ENCODE measurements at regions not wholly inside any gene's neighbourhood (a gene's known extent, or its start where the extent isn't known, plus 50 kb on each side); places are given as distances from the start of the nearest gene placed in this dataset.
"Not testable (repeated sequence)": the region's sequence is repeated elsewhere in the genome, so short reads cannot be mapped to it uniquely, and the experiment has no call there.

DNA sequence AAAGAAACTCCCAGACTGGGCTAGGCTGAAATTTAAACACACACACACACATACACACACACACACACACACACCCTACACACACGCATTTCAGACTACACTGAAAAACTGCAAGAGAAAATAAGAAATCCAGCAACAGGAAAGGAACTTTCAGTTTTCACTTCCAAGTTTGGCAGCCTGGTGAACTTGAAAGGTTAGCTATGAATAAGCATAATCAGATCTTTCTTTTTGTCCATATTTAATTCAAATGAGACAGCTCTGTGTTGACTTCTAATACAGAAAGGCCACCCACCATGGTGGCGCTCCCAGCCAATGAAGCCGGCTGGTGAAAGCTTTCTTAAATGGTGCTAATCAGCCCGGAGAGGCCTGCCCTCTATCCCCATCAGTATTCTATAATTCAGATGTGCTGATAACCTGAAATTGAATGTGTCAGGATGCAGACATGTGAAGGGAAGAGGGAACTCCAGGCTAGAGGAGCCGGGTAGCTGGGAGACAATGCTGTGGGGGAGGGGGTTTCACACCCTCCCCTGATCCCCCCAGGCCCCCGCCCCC lies 108.3 kb upstream of the ZNF536 start:
- ChIA-PET CTCF (no interaction called here), POLR2A (no interaction called here)
- Histone ChIP-seq H3K9me3 (ENCODE audit: control insufficient read depth, insufficient read depth, low read length) (peaks cover 40% of the 10 kb centered on the region), H3K27ac (ENCODE audit: low read depth, low read length) (no peak overlapping the region), H3K4me3 (ENCODE audit: low read depth, low read length) (no peak overlapping the region), H3K27me3 (ENCODE audit: control insufficient read depth, insufficient read depth, low read length) (no peaks in the 10 kb centered on the region)
- no peak for DNase-seq (ENCODE audit: low read depth, low spot score)
- TF ChIP-seq, protein P1, sequence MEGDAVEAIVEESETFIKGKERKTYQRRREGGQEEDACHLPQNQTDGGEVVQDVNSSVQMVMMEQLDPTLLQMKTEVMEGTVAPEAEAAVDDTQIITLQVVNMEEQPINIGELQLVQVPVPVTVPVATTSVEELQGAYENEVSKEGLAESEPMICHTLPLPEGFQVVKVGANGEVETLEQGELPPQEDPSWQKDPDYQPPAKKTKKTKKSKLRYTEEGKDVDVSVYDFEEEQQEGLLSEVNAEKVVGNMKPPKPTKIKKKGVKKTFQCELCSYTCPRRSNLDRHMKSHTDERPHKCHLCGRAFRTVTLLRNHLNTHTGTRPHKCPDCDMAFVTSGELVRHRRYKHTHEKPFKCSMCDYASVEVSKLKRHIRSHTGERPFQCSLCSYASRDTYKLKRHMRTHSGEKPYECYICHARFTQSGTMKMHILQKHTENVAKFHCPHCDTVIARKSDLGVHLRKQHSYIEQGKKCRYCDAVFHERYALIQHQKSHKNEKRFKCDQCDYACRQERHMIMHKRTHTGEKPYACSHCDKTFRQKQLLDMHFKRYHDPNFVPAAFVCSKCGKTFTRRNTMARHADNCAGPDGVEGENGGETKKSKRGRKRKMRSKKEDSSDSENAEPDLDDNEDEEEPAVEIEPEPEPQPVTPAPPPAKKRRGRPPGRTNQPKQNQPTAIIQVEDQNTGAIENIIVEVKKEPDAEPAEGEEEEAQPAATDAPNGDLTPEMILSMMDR (IDR thresholded peaks at IDR 0.05; ENCODE audit: low read depth, low read length), result no peak

DNA sequence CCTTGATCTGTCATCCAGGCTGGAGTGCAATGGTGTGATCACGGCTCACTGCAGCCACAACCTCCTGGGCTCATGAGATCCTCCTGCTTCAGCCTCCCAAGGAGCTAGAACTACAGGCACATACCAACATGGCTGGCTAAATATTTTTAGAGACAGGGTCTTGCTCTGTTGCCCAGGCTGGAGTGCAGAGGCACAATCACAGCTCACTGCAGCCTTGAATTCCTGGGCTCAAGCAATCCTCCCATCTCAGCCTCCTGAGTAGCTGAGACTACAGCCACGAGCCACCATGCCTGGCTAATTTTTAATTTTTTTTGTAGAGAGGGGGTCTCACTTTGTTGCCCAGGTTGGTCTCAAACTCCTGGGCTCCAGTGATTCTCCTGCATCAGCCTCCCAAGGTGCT lies 106.3 kb upstream of the ZNF536 start:
- CTCF ChIA-PET; H3K27ac ChIP-seq (ENCODE audit: low read depth, low read length); POLR2A ChIA-PET; H3K4me3 ChIP-seq (ENCODE audit: low read depth, low read length); DNase-seq (ENCODE audit: low read depth, low spot score); H3K27me3 ChIP-seq (ENCODE audit: control insufficient read depth, insufficient read depth, low read length): not testable (repeated sequence)
- peaks cover 29% of the 10 kb centered on the region for H3K9me3 ChIP-seq (ENCODE audit: control insufficient read depth, insufficient read depth, low read length)

DNA sequence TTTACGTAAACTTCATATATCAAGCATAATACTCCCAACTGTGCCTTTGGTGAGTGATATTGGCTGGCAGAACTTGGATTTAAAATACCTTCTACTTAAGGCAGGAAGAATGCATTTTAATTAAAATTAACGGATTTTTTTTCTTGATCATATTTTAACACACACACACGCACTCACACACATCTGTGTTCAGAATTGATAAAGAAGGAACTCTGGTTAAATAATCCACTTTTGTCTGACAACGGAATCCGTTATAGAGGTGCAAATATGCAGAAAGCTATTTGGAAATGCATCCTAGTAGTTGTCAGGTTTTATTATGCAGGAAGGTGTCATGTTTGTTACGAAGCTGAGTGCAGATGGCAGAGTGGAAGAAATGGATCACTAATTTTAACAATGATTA lies 105.5 kb upstream of the ZNF536 start:
- TF ChIP-seq, protein P1 (IDR thresholded peaks at IDR 0.05; ENCODE audit: low read depth, low read length), result no peak
- CTCF ChIA-PET, result no interaction called here
- POLR2A ChIA-PET, result no interaction called here

DNA sequence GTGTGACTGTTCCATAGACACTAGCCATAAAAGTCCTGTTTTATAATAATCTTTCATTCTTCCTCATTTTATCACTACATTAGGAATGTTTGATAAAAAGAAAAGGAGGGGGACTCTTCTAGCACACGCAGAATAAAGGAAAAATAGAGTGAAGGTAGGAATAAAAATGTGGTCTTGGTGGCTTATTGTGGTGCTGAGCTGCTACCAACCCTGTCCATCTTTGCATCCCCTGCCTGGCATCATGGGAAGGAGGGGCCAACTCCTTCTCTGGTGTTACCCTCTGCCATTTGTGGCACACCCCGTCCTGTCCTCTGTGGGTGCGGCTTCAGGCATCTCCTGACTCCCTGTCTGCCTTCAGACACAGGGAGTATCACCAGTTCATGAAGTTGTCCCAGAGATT lies 104.9 kb upstream of the ZNF536 start:
- no peak overlapping the region for H3K4me3 ChIP-seq (ENCODE audit: low read depth, low read length)
- H3K9me3 ChIP-seq (ENCODE audit: control insufficient read depth, insufficient read depth, low read length), result peaks cover 21% of the 10 kb centered on the region
- ChIA-PET POLR2A (no interaction called here), CTCF (no interaction called here)
- no peak overlapping the region for H3K27ac ChIP-seq (ENCODE audit: low read depth, low read length)
- H3K27me3 ChIP-seq (ENCODE audit: control insufficient read depth, insufficient read depth, low read length), result no peaks in the 10 kb centered on the region
- TF ChIP-seq, protein P1 (IDR thresholded peaks at IDR 0.05; ENCODE audit: low read depth, low read length), result no peak
- no peak for DNase-seq (ENCODE audit: low read depth, low spot score)

More for the DNA sequence above, 105.5 kb upstream of the ZNF536 start:
- Histone ChIP-seq H3K27me3 (ENCODE audit: control insufficient read depth, insufficient read depth, low read length) (no peaks in the 10 kb centered on the region), H3K27ac (ENCODE audit: low read depth, low read length) (no peak overlapping the region), H3K9me3 (ENCODE audit: control insufficient read depth, insufficient read depth, low read length) (peaks cover 23% of the 10 kb centered on the region), H3K4me3 (ENCODE audit: low read depth, low read length) (no peak overlapping the region)
- DNase-seq (ENCODE audit: low read depth, low spot score), result no peak

DNA sequence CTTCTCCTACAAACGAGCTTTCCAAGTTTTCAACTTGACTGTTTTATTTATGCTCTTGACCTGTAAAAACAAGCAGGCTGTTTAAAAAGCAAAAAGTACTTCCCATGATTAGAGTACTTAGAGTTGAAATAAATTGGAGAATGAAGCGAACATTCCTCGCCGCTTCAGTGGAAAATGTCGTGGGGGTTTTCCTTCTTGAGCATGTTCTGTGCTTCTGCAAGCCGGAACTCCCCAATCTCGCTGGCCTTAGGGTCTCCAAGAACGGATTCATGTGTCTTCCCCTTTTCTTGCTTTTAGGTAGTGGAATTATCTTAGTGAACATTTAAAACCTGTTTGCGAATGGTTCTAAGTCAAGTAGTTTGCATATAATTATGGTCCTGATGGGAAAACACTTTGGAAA lies 103.6 kb upstream of the ZNF536 start:
- Histone ChIP-seq H3K27ac (ENCODE audit: low read depth, low read length) (no peak overlapping the region), H3K9me3 (ENCODE audit: control insufficient read depth, insufficient read depth, low read length) (peaks cover 15% of the 10 kb centered on the region), H3K27me3 (ENCODE audit: control insufficient read depth, insufficient read depth, low read length) (no peaks in the 10 kb centered on the region), H3K4me3 (ENCODE audit: low read depth, low read length) (no peak overlapping the region)
- ChIA-PET POLR2A (no interaction called here), CTCF (no interaction called here)
- TF ChIP-seq, protein P1 (IDR thresholded peaks at IDR 0.05; ENCODE audit: low read depth, low read length), result no peak
- no peak for DNase-seq (ENCODE audit: low read depth, low spot score)

DNA sequence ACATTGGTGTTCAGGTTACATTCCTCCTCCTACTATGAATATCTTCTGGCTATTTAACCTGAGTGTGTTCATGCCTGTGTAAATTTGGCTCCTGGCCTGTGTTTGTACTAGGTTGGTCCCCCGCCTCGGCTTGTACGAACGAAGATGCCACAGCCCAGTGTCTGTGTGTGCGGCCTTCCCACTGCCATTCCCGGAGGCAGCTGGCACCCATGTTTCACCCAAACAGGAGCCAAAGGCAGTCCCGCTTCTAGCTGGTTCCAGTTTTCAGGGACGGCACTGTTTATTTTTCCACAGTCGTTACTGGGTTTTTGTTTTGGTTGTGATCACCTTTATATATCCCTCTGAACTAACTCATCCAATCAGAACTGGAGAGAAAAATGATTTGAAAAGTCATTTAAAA lies 102.5 kb upstream of the ZNF536 start:
- peaks cover 15% of the 10 kb centered on the region for H3K9me3 ChIP-seq (ENCODE audit: control insufficient read depth, insufficient read depth, low read length)
- ChIA-PET POLR2A (no interaction called here), CTCF (no interaction called here)
- DNase-seq (ENCODE audit: low read depth, low spot score), result no peak
- TF ChIP-seq, protein P1 (IDR thresholded peaks at IDR 0.05; ENCODE audit: low read depth, low read length), result no peak
- no peaks in the 10 kb centered on the region for H3K27me3 ChIP-seq (ENCODE audit: control insufficient read depth, insufficient read depth, low read length)
- H3K4me3 ChIP-seq (ENCODE audit: low read depth, low read length), result no peak overlapping the region
- no peak overlapping the region for H3K27ac ChIP-seq (ENCODE audit: low read depth, low read length)

All from AG04450 (cell line).